ENCODE measurements at regions not wholly inside any gene's neighbourhood (a gene's known extent, or its start where the extent isn't known, plus 50 kb on each side); places are given as distances from the start of the nearest gene placed in this dataset.

- no peaks in the 10 kb centered on the region for H3K9me3 ChIP-seq
- H3K27ac ChIP-seq, result no peak overlapping the region
- peaks cover 0 to 21% (median 0%) of the 10 kb centered on the region in 3 donors for H3K4me1 ChIP-seq
- no peaks in the 10 kb centered on the region for H3K36me3 ChIP-seq
- no peak for ATAC-seq
- H3K27me3 ChIP-seq, result no peaks in the 10 kb centered on the region
- TF ChIP-seq POLR2A (IDR thresholded peaks at IDR 0.05), result no peak
- no peak for TF ChIP-seq POLR2AphosphoS5 (IDR thresholded peaks at IDR 0.05)
- no peak for TF ChIP-seq CTCF (IDR thresholded peaks at IDR 0.05)
- TF ChIP-seq EP300 (IDR thresholded peaks at IDR 0.05), result no peak
- H3K4me3 ChIP-seq, result no peak overlapping the region
- WGBS, 2 donors (ENCODE audit: low coverage in 1 of 2), result 100% methylated on average over 1 of the region's 1 CpG
Observed at GRCh38 chr3:72021531-72021930, 236.6 kb upstream of the PROK2 start.

GRCh38 chr3:72018343-72018984 is 233.5 kb upstream of the PROK2 start:
- Histone ChIP-seq H3K4me1 (peaks cover 0 to 21% (median 0%) of the 10 kb centered on the region in 3 donors), H3K9me3 (no peaks in the 10 kb centered on the region), H3K36me3 (no peaks in the 10 kb centered on the region), H3K27ac (no peak overlapping the region), H3K4me3 (no peak overlapping the region), H3K27me3 (no peaks in the 10 kb centered on the region)
- WGBS, 2 donors (ENCODE audit: low coverage in 1 of 2), result 84 to 92% methylated on average over 2 to 3 of the region's 5 CpGs
- no peak for ATAC-seq
- TF ChIP-seq EP300 (IDR thresholded peaks at IDR 0.05) (no peak), CTCF (IDR thresholded peaks at IDR 0.05) (no peak), POLR2AphosphoS5 (IDR thresholded peaks at IDR 0.05) (no peak), POLR2A (IDR thresholded peaks at IDR 0.05) (no peak)

GRCh38 chr3:72017935-72018334 is 233.0 kb upstream of the PROK2 start:
- no peak for ATAC-seq
- 71 to 80% methylated on average over 1 of the region's 1 CpG for WGBS, 2 donors (ENCODE audit: low coverage in 1 of 2)
- Histone ChIP-seq H3K36me3 (no peaks in the 10 kb centered on the region), H3K27me3 (no peaks in the 10 kb centered on the region), H3K4me1 (peaks cover 0 to 21% (median 0%) of the 10 kb centered on the region in 3 donors), H3K27ac (no peak overlapping the region), H3K9me3 (no peaks in the 10 kb centered on the region), H3K4me3 (no peak overlapping the region)
- TF ChIP-seq POLR2AphosphoS5 (IDR thresholded peaks at IDR 0.05) (no peak), POLR2A (IDR thresholded peaks at IDR 0.05) (no peak), EP300 (IDR thresholded peaks at IDR 0.05) (no peak), CTCF (IDR thresholded peaks at IDR 0.05) (no peak)

GRCh38 chr3:72017311-72017710 is 232.4 kb upstream of the PROK2 start:
- no peak overlapping the region for H3K27ac ChIP-seq
- H3K4me1 ChIP-seq, result peaks cover 0 to 21% (median 0%) of the 10 kb centered on the region in 3 donors
- no peak for ATAC-seq
- no peak for TF ChIP-seq POLR2AphosphoS5 (IDR thresholded peaks at IDR 0.05)
- TF ChIP-seq CTCF (IDR thresholded peaks at IDR 0.05), result no peak
- no peak for TF ChIP-seq EP300 (IDR thresholded peaks at IDR 0.05)
- no peak for TF ChIP-seq POLR2A (IDR thresholded peaks at IDR 0.05)
- 73% methylated on average over 1 of the region's 1 CpG; no CpG with 5 or more reads in 1 of the 2 donors for WGBS, 2 donors (ENCODE audit: low coverage in 1 of 2)
- no peaks in the 10 kb centered on the region for H3K36me3 ChIP-seq
- no peaks in the 10 kb centered on the region for H3K9me3 ChIP-seq
- no peaks in the 10 kb centered on the region for H3K27me3 ChIP-seq
- no peak overlapping the region for H3K4me3 ChIP-seq

- Histone ChIP-seq H3K27me3 (no peaks in the 10 kb centered on the region), H3K36me3 (no peaks in the 10 kb centered on the region), H3K9me3 (no peaks in the 10 kb centered on the region), H3K4me3 (no peak overlapping the region), H3K4me1 (peaks cover 0 to 21% (median 0%) of the 10 kb centered on the region in 3 donors), H3K27ac (no peak overlapping the region)
- ATAC-seq, result no peak
- WGBS, 2 donors (ENCODE audit: low coverage in 1 of 2), result 92 to 100% methylated on average over 3 to 5 of the region's 6 CpGs
- no peak for TF ChIP-seq POLR2A (IDR thresholded peaks at IDR 0.05)
- TF ChIP-seq EP300 (IDR thresholded peaks at IDR 0.05), result no peak
- TF ChIP-seq CTCF (IDR thresholded peaks at IDR 0.05), result no peak
- no peak for TF ChIP-seq POLR2AphosphoS5 (IDR thresholded peaks at IDR 0.05)
Observed at GRCh38 chr3:72015463-72015862, 230.5 kb upstream of the PROK2 start.

Data from gastroesophageal sphincter (tissue), 4 donors.